ENCODE measurements at regions not wholly inside any gene's neighbourhood (a gene's known extent, or its start where the extent isn't known, plus 50 kb on each side); places are given as distances from the start of the nearest gene placed in this dataset.

DNA sequence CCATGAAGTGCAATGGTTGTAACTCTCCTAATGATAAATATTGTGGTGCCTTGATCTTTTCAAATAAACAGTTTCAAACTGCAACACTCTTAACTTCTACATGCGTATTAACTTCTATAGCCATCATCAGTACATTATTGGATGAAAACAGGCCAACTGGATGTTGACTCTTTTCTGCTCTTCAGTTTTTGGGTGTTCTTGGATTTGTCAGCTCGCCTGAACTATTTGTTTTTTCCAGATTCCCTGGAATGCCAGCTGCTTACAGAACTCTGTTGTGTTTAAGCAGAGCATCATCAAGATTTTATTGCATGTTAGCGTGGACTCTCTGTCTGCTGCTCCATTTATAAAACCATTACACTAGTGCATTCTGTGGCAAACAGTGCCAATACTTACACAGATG, 626.1 kb downstream of the HDGFL1 start:
- no peak for DNase-seq (ENCODE audit: low read depth)
- no peak overlapping the region for H3K4me3 ChIP-seq (ENCODE audit: low read length)
- TF ChIP-seq, protein P1, sequence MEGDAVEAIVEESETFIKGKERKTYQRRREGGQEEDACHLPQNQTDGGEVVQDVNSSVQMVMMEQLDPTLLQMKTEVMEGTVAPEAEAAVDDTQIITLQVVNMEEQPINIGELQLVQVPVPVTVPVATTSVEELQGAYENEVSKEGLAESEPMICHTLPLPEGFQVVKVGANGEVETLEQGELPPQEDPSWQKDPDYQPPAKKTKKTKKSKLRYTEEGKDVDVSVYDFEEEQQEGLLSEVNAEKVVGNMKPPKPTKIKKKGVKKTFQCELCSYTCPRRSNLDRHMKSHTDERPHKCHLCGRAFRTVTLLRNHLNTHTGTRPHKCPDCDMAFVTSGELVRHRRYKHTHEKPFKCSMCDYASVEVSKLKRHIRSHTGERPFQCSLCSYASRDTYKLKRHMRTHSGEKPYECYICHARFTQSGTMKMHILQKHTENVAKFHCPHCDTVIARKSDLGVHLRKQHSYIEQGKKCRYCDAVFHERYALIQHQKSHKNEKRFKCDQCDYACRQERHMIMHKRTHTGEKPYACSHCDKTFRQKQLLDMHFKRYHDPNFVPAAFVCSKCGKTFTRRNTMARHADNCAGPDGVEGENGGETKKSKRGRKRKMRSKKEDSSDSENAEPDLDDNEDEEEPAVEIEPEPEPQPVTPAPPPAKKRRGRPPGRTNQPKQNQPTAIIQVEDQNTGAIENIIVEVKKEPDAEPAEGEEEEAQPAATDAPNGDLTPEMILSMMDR (conservative IDR thresholded peaks at IDR 0.05; ENCODE audit: low read length) = no peak

- H3K4me3 ChIP-seq (ENCODE audit: low read length) = no peak overlapping the region
- DNase-seq (ENCODE audit: low read depth) = no peak
- TF ChIP-seq, protein P1 (conservative IDR thresholded peaks at IDR 0.05; ENCODE audit: low read length) = no peak
Measured at GRCh38 chr6:23199541-23199940, 630.2 kb downstream of the HDGFL1 start.

- H3K4me3 ChIP-seq (ENCODE audit: low read length) = no peak overlapping the region
- DNase-seq (ENCODE audit: low read depth) = no peak
- TF ChIP-seq, protein P1 (conservative IDR thresholded peaks at IDR 0.05; ENCODE audit: low read length) = no peak
Measured at GRCh38 chr6:23200946-23201345, 631.6 kb downstream of the HDGFL1 start.

DNA sequence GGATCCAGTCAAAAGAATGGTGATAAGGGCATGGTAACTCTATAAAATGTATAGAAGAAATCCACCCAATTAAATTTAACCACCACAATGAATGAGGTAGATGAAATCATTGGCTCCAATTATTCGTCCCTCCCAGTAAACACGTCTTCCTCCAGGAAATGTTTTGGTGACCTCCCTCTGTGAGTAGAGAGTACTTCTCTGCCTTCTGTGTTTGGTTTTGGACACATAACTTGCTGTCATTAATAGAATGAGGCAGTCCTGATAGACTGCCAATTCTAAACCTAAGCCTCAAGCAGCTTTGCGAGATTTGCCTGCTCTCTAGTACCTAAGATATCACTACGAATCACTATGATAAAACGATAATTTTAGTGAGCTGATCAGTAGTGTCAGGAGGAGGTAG, 632.8 kb downstream of the HDGFL1 start:
- TF ChIP-seq, protein P1 (conservative IDR thresholded peaks at IDR 0.05; ENCODE audit: low read length) = no peak
- DNase-seq (ENCODE audit: low read depth) = no peak

GRCh38 chr6:23212398-23212797, 643.0 kb downstream of the HDGFL1 start:
- no peak overlapping the region for H3K4me3 ChIP-seq (ENCODE audit: low read length)
- DNase-seq (ENCODE audit: low read depth) = no peak
- TF ChIP-seq, protein P1 (conservative IDR thresholded peaks at IDR 0.05; ENCODE audit: low read length) = no peak

More for the DNA sequence above, 632.8 kb downstream of the HDGFL1 start:
- no peak overlapping the region for H3K4me3 ChIP-seq (ENCODE audit: low read length)

DNA sequence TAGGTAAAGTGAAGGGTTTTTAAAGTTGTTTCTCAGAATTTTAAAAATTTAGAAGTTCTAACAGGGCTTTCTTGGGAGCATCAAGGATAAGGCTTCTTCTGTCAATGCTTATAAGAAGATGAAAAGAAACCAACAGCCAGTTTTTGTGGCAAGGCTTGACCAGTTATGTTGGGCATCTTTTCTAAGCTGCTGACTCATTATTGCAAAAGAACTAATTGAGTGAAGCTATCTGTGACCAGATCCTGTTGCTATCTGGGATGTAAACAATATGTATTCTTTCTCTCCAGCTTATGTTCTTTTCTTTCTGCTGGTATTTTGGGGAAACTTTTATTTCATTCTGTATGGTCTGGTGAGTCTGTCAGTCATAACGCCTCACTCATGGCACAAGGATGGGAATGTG, 643.8 kb downstream of the HDGFL1 start:
- TF ChIP-seq, protein P1 (conservative IDR thresholded peaks at IDR 0.05; ENCODE audit: low read length) = no peak
- no peak overlapping the region for H3K4me3 ChIP-seq (ENCODE audit: low read length)
- peak; percentile 13 for DNase-seq (ENCODE audit: low read depth)

DNA sequence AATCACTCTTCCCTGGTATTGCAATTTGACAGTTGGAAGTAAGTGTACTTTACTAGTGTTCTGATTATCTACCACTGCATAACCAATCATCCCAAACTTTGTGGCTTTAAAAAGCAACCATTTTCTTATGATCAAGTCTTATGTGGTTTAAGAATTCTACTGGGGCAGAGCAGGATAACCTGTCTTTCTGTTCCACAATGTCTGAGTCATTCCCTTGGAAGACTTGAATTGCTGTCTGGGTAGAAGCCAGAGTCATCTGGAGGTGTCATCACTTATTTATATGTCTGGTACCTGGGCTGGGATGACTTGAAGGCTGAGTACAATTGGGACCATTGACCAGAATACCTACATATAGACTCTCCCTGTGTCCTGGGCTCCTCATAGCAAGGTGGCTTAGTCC, 644.3 kb downstream of the HDGFL1 start:
- DNase-seq (ENCODE audit: low read depth) = no peak
- H3K4me3 ChIP-seq (ENCODE audit: low read length) = no peak overlapping the region
- TF ChIP-seq, protein P1 (conservative IDR thresholded peaks at IDR 0.05; ENCODE audit: low read length) = no peak
